HG02938 (cell line): ENCODE measurements at regions not wholly inside any gene's neighbourhood (a gene's known extent, or its start where the extent isn't known, plus 50 kb on each side); places are given as distances from the start of the nearest gene placed in this dataset.
"Not testable (repeated sequence)": the region's sequence is repeated elsewhere in the genome, so short reads cannot be mapped to it uniquely, and the experiment has no call there.

ENCODE experiments used
- ATAC-seq: cut with Tn5 transposase; IDR thresholded peaks from one replicate; pipeline ENCODE4 v1.9.1; 2021; ENCODE audit warnings: mild to moderate bottlenecking, moderate library complexity; ENCODE audit not compliant: unreplicated experiment

GRCh38 chr6:27593861-27594260, 121.0 kb upstream of the ZNF184 start:
- ATAC-seq = no peak

GRCh38 chr6:27593200-27593818, 120.4 kb upstream of the ZNF184 start:
- no peak for ATAC-seq

- ATAC-seq = peak; percentile 85
Measured at GRCh38 chr6:27592481-27593199, 119.7 kb upstream of the ZNF184 start.

- no peak for ATAC-seq
Measured at GRCh38 chr6:27591699-27592480, 119.0 kb upstream of the ZNF184 start.

DNA sequence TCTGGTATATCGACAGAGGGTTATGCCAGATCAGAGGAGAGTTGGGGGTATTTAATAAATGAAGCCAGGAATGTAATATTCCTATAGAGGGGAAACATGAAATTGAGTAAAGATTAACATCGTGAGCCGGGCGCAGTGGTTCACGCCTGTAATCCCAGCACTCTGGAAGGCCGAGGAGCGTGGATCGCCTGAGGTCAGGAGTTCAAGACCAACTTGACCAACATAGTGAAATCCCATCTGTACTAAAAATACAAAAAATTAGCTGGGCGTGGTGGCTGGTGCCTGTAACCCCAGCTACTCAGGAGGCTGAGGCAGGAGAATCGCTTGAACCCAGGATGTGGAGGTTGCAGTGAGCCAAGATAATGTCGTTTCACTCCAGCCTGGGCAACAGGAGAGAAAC, 112.4 kb upstream of the ZNF184 start:
- not testable (repeated sequence) for ATAC-seq

- no peak for ATAC-seq
Measured at GRCh38 chr6:27584326-27584725, 111.4 kb upstream of the ZNF184 start.

DNA sequence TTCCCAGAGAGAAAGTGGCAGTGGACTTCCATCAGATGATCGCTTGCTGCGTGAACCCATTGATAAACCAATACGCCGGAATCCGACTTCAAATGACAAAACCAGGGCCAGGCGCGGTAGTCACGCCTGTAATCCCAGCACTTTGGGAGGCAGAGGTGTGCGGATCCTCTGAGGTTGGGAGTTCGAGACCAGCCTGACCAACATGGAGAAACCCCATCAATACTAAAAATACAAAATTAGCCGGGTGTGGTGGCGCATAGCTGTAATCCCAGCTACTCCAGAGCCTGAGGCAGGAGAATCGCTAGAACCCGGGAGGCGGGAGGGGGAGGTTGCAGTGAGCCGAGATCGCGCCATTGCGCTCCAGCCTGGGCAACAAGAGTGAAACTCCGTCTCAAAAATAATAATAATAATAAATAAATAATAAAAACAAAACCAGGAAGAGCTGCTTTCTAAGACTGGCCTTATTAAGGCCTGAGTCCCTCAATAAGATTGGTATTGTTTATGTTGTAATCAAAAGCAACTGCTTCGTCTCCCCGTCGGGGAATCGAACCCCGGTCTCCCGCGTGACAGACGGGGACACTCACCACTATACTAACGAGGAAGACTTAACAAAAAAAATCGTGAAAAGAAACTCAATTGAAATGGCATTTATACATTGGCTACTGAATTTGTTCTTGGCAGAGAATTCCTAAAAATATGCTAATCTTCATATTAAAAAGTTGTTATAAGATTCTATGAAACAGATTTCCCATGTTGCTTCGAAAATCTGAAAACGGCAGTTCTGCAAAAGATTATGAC, 110.2 kb upstream of the ZNF184 start:
- ATAC-seq = no peak

GRCh38 chr6:27579973-27580372, 107.1 kb upstream of the ZNF184 start:
- ATAC-seq = no peak

GRCh38 chr6:27577922-27578321, 105.0 kb upstream of the ZNF184 start:
- no peak for ATAC-seq

GRCh38 chr6:27575594-27576361, 102.9 kb upstream of the ZNF184 start:
- ATAC-seq = no peak

DNA sequence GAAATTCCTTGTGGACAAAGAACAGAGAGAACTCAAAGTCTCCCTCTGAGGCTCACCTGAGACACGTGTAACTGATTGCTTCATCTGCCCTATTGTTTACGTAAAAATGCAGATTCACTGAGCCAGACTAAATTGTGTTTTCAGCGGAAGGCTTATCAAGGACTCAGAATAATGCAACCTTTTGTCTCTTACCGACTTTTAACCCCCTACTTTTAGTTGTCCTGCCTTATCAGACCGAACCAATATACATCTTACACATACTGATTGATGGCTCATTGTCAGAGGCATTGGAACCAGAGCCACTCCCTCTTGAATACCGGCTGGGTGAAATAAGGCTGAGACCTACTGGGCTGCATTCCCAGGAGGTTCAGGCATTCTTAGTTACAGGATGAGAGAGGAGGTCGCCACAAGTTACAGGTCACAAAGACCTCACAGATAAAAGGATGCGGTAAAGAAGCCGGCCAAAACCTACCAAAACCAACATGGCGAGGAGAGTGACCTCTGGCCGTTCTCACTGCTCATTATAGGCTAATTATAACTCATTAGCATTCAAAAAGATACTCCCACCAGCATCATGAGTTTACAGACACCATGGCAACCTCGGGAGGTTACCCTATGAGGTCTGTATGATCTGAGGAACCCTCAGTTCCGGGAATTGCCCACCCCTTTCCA, 95.5 kb upstream of the ZNF184 start:
- no peak for ATAC-seq

DNA sequence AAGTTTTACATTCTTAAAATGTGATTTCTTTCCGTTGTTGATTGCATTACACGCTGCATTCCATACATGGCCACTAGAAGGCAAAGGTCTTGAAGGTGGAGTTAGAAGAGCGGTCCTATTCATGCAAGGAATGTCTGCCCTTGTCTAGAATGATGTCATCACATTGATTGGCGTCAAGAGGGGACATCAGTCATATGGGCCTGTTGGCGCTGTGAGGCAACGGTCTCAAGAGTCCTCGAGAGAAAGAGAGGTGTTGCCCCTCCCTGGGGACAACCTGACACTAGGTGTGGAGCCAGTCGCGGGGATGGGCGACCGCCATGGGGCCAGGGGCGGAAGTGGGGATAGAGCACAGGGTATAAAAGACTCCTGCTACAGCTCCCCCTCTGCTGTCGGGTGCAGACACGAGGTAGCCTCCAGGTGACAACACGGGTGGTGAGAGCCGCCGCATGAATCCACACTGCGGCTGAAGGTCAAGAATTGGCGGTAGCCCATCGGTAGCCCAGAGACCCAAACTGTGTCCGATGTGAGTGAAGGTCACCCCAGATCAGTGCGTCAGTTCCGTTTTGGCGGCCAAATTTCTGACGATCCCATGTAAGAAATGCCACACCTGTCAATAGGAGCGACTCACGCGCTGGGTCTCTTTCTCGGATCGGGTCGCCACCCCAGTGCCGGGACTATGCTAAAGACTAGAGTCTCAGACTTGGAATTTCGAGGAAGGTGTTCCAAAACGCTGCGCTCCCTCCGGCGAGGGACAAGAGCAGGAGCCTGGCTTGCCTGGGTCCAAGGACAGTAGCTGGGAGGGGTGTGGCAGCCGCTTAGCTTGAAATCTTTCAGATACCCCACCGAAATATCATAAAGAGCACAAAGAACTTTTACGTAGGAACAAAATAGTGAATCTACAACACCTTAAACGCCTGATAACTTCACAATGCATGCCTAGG, 93.2 kb upstream of the ZNF184 start:
- no peak for ATAC-seq

GRCh38 chr6:27562027-27562410, 89.1 kb upstream of the ZNF184 start:
- no peak for ATAC-seq

DNA sequence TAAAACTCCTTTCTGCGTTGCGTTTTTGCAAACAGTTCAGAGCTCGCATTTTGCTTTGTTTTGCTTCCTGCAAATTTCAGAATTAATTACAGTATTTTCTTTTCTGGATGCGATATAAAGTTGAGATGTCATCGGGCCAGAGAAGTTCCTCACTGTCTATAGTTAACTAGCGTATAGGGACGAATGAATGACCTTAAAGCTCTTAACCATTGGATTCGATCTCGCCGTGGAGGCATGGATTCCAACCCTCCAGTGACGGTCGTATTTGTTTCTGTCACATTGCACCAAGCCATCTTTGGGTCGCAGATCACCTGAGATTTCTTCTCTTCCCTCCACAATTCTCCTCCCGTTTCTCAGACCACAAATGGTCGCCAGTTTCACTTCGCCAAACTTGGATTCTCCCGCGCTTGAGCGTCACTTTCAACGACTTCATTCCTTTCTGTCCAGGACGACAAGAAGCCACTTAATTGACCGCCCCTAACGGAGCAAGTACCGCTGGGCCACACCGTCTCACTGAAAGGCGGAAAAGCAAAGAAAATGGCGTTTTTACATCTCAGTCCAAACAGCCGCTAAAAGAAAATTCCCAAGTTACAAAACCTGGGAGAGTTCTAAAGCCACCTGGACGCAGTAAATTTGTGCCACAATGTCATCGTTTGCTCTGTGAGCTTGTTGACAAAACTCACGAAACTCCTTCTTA, 85.3 kb upstream of the ZNF184 start:
- no peak for ATAC-seq

GRCh38 chr6:27556406-27556805, 83.5 kb upstream of the ZNF184 start:
- no peak for ATAC-seq

GRCh38 chr6:27553123-27553904, 80.4 kb upstream of the ZNF184 start:
- ATAC-seq = no peak

DNA sequence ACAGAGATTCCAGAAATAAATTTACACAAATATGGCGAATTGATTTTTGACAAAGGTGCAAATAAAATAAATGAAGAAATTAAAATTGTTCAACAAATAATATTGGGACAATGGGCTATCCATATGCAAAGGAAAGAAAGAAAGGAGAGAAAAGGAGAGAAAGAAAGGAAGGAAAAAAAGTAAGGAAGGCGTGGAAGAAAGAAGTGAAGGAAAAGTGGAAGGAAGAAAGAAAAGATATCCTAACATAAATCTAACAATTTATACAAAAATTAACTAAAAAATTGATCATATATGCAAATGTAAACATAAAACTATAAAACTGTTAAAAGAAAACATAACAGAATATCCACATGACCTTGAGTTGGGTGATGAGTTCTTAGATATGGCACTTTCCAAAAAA, 78.7 kb upstream of the ZNF184 start:
- ATAC-seq = no peak
